ENCODE measurements at regions not wholly inside any gene's neighbourhood (a gene's known extent, or its start where the extent isn't known, plus 50 kb on each side); places are given as distances from the start of the nearest gene placed in this dataset.

DNA sequence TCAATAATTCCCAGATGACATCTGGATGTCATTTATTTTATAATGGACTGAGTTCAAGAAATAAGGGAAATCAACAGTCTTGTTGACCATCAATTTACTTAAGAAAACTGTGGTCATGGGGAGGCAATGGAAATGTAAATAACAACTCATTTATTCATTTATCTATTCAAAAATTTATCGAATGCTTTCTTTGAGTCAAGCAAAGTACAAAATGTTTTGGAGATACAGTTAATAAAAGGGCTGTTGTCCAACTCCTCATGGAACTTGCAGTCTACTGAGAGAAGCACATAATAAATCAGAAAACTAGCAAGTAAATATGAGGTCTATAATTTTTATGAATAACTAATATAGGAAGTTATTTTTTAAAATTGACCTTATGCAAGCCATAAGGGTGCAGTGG, 65.5 kb upstream of the KITLG start:
- Histone ChIP-seq H3K4me2 (no peak overlapping the region), H2AFZ (replicated peaks) (no peak overlapping the region), H3K4me1 (no peaks in the 10 kb centered on the region), H3F3A (ENCODE audit: low read depth) (no peaks in the 10 kb centered on the region), H3K9ac (no peak overlapping the region), H3K4me3 (no peak overlapping the region), H3K27me3 (no peaks in the 10 kb centered on the region), H4K20me1 (ENCODE audit: low read depth) (no peaks in the 10 kb centered on the region), H3K9me3 (ENCODE audit: low read depth) (no peaks in the 10 kb centered on the region), H3K79me2 (ENCODE audit: low read depth) (no peaks in the 10 kb centered on the region), H3K27ac (no peak overlapping the region), H3K36me3 (no peaks in the 10 kb centered on the region)
- peaks cover 2% of the 10 kb centered on the region for H3K27me3 Mint-ChIP-seq (ENCODE audit: insufficient read depth, low read depth)
- no peaks in the 10 kb centered on the region for H3K9me3 Mint-ChIP-seq
- TF ChIP-seq EZH2phosphoT487 (IDR thresholded peaks at IDR 0.05), result no peak
- no peak for TF ChIP-seq CTCF (IDR thresholded peaks at IDR 0.05)
- TF ChIP-seq EZH2 (IDR thresholded peaks at IDR 0.05), result no peak
- H3K36me3 Mint-ChIP-seq, result no peaks in the 10 kb centered on the region
- no peak overlapping the region for H3K27ac Mint-ChIP-seq
- DNase-seq (ENCODE audit: low spot score), result no peak
- H3K4me3 Mint-ChIP-seq, result no peak overlapping the region
- peaks cover 8% of the 10 kb centered on the region for H3K4me1 Mint-ChIP-seq

GRCh38 chr12:88644946-88645702, 64.9 kb upstream of the KITLG start:
- Mint-ChIP-seq H3K27me3 (ENCODE audit: insufficient read depth, low read depth) (peaks cover 2% of the 10 kb centered on the region), H3K4me3 (no peak overlapping the region), H3K27ac (no peak overlapping the region), H3K4me1 (peaks cover 8% of the 10 kb centered on the region), H3K36me3 (no peaks in the 10 kb centered on the region), H3K9me3 (no peaks in the 10 kb centered on the region)
- Histone ChIP-seq H3F3A (ENCODE audit: low read depth) (no peaks in the 10 kb centered on the region), H3K27me3 (no peaks in the 10 kb centered on the region), H3K9me3 (ENCODE audit: low read depth) (no peaks in the 10 kb centered on the region), H3K4me1 (no peaks in the 10 kb centered on the region), H3K27ac (no peak overlapping the region), H2AFZ (replicated peaks) (no peak overlapping the region), H3K4me3 (no peak overlapping the region), H4K20me1 (ENCODE audit: low read depth) (no peaks in the 10 kb centered on the region), H3K4me2 (no peak overlapping the region), H3K36me3 (no peaks in the 10 kb centered on the region), H3K9ac (no peak overlapping the region), H3K79me2 (ENCODE audit: low read depth) (no peaks in the 10 kb centered on the region)
- DNase-seq (ENCODE audit: low spot score), result no peak
- TF ChIP-seq EZH2 (IDR thresholded peaks at IDR 0.05), result no peak
- TF ChIP-seq CTCF (IDR thresholded peaks at IDR 0.05), result no peak
- no peak for TF ChIP-seq EZH2phosphoT487 (IDR thresholded peaks at IDR 0.05)

GRCh38 chr12:88643685-88644084, 63.4 kb upstream of the KITLG start:
- H3K4me1 Mint-ChIP-seq, result peaks cover 14% of the 10 kb centered on the region
- TF ChIP-seq EZH2 (IDR thresholded peaks at IDR 0.05), result no peak
- TF ChIP-seq CTCF (IDR thresholded peaks at IDR 0.05), result no peak
- TF ChIP-seq EZH2phosphoT487 (IDR thresholded peaks at IDR 0.05), result no peak
- H3K27ac Mint-ChIP-seq, result no peak overlapping the region
- no peak overlapping the region for H3K4me3 Mint-ChIP-seq
- Histone ChIP-seq H3K36me3 (no peaks in the 10 kb centered on the region), H3K79me2 (ENCODE audit: low read depth) (no peaks in the 10 kb centered on the region), H3K4me3 (no peak overlapping the region), H4K20me1 (ENCODE audit: low read depth) (no peaks in the 10 kb centered on the region), H3K27ac (no peak overlapping the region), H3K4me2 (no peak overlapping the region), H3K9ac (no peak overlapping the region), H3K4me1 (no peaks in the 10 kb centered on the region), H3K9me3 (ENCODE audit: low read depth) (no peaks in the 10 kb centered on the region), H3K27me3 (no peaks in the 10 kb centered on the region), H3F3A (ENCODE audit: low read depth) (no peaks in the 10 kb centered on the region), H2AFZ (replicated peaks) (no peak overlapping the region)
- no peaks in the 10 kb centered on the region for H3K36me3 Mint-ChIP-seq
- H3K9me3 Mint-ChIP-seq, result no peaks in the 10 kb centered on the region
- peaks cover 2% of the 10 kb centered on the region for H3K27me3 Mint-ChIP-seq (ENCODE audit: insufficient read depth, low read depth)
- DNase-seq (ENCODE audit: low spot score), result no peak
